ENCODE measurements at regions not wholly inside any gene's neighbourhood (a gene's known extent, or its start where the extent isn't known, plus 50 kb on each side); places are given as distances from the start of the nearest gene placed in this dataset.

GRCh38 chr21:29430030-29430429 lies 131.3 kb downstream of the BACH1 start (continued):
- TF ChIP-seq SP4 (IDR thresholded peaks at IDR 0.05; ENCODE audit: low read length) = no peak
- TF ChIP-seq SIX5 (IDR thresholded peaks at IDR 0.05; ENCODE audit: low read depth, low read length) = no peak
- TF ChIP-seq KDM5A (IDR thresholded peaks at IDR 0.05; ENCODE audit: low read length) = no peak
- no peak for TF ChIP-seq SUZ12 (IDR thresholded peaks at IDR 0.05; ENCODE audit: low read length)
- no peak for TF ChIP-seq RAD21 (IDR thresholded peaks at IDR 0.05 in 1 of 2, conservative IDR thresholded peaks at IDR 0.05 in 1 of 2; ENCODE audit: low read depth in 2 of 2, low read length in 2 of 2)
- no peak for TF ChIP-seq GTF2F1 (IDR thresholded peaks at IDR 0.05; ENCODE audit: borderline replicate concordance, low read depth, low read length)
- TF ChIP-seq TBP (IDR thresholded peaks at IDR 0.05; ENCODE audit: low read depth, low read length) = no peak
- TF ChIP-seq CREB1 (IDR thresholded peaks at IDR 0.05) = no peak
- no peak for TF ChIP-seq SP2 (IDR thresholded peaks at IDR 0.05; ENCODE audit: low read length)

All from H1 (cell line).